ENCODE measurements at regions not wholly inside any gene's neighbourhood (a gene's known extent, or its start where the extent isn't known, plus 50 kb on each side); places are given as distances from the start of the nearest gene placed in this dataset.

DNA sequence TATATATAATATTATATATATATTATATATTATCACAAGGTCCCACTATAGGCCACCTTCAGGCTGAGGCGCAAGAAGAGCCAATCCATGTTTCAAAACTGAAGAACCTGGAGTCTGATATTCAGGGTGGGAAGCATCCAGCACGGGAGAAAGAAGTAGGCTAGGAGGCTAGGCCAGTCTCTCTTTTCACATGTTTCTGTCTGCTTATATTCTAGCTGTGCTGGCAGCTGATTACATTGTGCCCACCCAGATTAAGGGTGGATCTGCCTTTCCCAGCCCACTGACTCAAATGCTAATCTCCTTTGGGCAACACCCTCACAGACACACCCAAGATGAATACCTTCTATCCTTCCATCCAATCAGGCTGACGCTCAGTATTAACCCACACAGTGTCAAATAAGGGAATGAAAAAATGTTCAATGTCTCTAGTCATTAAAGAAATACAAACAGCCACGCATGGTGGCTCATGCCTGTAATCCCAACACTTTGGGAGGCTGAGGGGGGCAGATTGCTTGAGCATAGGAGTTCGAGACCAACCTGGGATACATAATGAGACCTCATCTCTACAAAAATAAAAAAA lies 135.4 kb upstream of the PCBD1 start:
- DNase-seq (ENCODE audit: low read depth) = no peak

DNA sequence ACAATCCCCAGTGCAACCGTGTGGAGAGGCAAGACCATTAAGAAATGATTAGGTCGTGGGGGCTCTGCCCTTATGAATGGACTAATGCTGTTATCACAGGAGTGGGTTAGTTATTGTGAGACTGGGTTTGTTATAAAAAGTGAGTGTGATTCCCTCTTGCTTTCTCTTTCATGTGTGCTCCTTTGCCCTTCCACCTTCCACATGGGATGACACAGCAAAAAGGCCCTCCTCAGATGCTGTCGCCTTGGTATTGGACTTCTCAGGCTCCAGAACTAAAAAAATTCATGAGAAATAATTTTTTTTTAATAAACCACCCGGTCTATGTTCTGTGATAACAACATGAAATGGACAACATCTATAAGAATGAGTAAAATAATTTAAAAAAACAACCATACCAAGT lies 136.1 kb upstream of the PCBD1 start:
- DNase-seq (ENCODE audit: low read depth) = no peak

DNA sequence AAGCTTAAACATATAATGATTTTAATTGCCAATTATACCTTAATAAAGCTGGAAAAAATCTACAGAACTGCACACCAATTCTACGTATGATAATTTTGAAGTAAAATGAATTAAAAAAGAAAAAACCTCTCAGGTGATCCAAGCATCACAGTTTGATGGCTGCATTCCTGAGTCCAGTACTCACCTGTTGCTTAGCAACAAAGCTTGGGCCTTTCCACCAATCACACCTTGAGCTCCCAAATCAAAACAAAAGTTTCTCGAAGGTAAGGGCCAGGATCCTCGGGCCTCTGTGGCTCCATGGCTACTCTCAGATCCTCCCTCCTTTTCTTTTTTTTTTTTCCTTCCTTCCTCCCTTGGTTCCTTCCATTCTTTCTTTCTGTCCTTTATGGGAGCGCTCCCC lies 137.2 kb upstream of the PCBD1 start:
- DNase-seq (ENCODE audit: low read depth) = no peak

DNA sequence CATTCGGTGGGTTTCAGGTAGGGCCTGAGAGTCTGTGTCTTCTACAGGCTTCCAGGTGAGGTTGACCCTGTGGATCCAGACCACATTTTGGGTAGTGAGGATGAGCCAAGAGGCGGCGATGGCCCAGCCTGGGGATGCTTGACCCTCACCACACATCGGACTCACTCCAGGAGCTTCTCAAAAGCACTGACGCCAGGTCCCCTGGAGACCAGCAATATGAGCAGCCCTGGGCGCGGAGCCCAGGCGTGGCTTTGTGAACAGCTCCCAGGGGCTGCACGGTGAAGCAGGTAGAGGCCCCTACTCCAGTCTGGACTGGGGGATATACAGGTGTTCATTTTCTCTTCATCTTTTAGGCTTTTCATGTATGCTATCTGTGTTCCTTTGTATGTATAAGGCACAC lies 139.7 kb upstream of the PCBD1 start:
- DNase-seq (ENCODE audit: low read depth) = no peak

DNA sequence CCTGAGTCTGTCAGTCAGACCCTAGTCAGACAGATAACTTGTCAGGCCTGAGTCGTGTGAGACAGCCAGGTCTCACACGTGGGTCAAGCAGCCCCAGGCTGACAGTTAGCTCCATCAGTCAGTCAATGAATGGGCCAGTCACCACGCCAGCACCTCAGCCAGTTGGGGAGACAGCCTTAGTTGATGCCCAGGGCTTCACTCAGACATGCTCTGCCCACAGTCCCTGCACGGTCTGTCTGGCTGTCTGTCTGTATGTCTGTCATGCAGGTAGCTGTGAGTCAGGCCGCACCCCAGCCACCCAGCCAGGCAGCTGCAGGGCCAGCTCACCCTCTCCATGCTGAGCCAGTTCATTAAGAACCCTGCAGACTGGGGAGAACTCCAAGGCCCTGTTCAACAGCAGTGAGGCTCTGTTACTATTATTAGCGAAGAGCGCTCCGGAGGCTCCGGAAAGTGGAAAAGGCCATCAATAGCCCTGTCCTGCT lies 141.1 kb upstream of the PCBD1 start:
- DNase-seq (ENCODE audit: low read depth) = no peak

DNA sequence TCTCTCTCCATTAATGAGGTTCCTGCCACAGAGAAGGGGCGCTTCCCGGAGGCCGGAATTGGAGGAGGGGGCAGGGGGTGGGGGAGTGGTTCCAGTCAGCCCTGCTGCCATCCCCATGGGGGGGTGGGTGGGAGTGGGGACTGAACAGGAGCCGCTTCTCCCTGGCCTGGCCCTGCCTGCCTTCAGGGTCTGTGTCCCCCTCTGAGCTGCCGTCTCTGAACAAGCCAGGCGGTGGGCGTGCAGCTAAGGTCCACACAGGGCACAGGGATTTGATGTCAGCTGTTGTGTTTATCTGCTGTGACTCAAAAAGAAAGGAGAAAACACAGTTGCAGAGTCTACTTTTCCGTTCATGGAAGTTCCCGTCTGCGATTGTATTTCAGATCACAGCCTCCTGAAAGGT lies 141.5 kb upstream of the PCBD1 start:
- no peak for DNase-seq (ENCODE audit: low read depth)

DNA sequence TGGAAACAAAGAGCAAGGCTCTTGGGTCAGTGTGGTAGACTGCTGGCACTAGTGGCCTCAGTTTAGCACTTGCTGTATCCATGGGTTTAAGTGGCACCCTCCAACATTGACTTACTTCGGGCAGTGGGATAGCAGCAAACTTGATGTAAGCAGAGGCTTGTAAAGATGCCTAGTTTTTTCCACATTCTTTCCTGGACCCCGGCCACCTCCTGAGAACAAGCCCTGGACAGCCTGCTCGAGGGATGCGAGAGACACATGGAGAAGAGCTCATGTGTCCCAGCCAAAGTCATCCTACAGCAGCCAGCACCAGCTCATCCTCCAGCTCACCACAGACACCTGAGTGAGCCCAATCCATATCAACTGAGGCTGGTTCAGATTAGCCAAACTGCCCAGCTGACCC lies 142.7 kb upstream of the PCBD1 start:
- DNase-seq (ENCODE audit: low read depth) = no peak

DNA sequence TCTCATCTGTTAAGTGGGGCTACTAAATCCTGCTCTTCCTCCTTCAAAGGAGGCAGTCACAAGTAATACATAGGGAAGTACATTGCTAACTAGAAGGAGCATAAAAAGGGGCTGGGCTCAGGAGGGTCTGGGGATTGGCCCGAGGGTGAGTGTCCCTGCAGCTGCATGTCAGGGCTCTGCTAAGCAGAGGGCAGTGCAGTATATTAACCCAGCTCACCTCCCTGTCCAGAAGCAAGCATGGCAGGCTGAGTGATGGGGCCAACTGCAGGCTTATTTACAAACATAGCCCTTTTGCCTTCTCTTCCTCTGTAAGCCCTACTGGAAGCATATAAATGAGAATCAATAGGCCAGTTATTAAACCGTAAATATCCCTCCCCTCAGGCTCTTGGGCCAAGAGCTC lies 143.2 kb upstream of the PCBD1 start:
- no peak for DNase-seq (ENCODE audit: low read depth)

DNA sequence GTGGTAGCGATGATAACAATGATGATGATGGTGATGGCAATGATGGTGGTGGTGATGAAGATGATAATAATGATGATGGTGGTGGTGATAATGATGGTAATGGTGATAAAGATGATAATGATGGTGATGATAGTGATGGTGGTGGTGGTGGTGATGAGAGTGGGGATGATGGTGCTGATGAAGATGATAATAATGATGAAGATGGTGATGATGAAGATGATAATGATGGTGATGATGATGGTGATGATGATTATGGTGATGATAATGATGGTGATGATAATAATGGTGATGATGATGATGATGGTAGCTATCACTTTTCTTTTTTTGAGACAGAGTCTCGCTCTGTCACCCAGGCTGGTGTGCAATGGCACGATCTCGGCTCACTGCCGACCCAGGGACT lies 144.5 kb upstream of the PCBD1 start:
- no peak for DNase-seq (ENCODE audit: low read depth)

DNA sequence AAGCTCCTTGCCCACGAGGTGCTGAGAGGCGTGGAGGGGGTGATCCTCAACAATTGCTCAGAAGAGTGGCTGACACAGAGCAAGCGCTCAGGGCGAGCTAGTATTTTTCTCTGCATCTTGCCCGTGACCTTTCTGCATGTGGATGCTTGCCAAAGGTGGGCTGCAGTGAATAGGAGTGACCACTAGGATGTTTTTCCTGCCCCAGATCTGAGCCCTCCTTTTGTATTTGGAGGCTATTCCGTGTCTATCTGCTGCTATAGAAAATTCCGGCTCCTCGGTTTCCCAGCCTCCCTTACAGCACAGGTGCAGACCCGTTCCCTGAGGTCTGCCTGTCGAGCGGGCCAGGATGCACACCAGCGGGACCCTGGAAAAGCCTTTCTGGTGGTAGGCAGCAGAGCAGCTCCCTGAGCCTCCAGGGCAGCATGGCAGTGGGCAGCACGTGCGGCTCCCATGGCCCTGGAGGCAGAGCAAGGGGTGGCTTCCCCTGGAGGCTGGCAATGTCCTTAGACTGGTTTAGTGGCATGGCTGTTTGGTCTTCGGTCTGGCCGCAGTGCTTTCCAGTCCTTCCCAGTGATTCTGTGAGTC lies 145.1 kb upstream of the PCBD1 start:
- no peak for DNase-seq (ENCODE audit: low read depth)

DNA sequence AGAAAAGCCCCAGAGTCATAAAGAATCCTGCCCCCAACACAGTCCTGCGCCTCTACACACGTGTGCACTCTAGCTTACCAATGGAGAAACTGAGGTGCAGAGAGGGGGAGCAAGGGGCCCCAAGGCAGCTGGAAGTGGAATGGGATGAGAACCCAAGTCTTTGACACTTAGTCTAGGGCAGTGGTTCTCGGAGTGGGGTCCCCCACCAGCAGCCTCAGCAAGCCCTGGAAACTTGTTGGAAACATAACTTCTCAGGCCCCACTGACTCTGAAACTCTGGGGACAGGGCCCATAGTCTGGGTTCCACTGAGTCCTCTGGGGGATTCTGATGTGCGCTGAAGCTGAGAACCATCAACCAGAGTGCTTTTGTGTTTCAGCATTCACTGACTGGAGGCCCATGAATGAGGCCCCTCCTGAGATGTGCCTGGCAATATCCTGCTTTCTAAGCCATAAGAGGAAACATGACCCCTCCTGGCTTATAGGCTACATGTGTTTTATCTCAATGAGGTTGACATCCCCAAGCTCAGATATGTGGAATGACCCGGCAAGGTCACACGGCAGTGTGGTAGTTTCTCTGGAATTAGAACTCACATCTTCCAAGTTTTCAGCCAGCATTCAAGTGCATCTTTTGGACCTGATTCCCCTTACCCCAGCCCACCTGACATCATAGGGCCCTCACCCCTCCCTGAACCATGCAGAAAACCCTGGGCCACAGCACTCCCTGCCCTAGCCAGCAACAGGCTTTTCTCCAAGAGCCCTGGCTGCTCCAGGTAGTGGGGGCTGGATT lies 147.3 kb upstream of the PCBD1 start:
- DNase-seq (ENCODE audit: low read depth) = no peak

DNA sequence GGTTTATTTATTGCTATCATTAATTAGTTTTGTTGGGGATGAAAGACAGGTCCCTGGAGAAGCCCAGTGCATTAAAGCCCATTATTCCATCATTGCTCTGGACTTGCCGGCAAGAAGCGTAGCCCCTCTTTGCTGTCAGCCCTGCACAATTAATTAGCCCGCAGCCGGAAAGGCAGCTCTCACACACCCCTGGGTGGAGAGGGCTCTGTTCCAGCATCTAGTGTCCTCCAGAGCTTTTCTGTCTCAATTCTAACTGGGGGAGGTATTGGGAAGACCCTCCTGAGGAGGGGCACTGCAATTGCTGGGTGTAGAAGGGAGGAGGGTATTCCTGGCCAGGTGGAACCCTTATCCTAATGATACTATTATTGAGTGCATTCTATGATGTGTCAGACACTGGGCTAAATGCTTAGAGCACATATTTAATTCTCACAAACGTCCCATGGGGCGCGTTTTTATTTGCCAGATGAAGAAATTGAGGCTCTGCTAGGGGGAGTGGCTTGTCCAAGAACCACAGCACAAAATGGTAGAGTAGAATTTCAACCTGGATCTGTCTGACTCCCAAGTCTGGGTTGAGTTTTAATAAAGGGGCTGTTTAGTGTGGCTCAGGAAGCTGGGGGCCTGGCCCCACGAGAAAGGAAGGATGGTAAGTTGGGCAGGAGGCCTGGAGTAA lies 148.1 kb upstream of the PCBD1 start:
- no peak for DNase-seq (ENCODE audit: low read depth)

DNA sequence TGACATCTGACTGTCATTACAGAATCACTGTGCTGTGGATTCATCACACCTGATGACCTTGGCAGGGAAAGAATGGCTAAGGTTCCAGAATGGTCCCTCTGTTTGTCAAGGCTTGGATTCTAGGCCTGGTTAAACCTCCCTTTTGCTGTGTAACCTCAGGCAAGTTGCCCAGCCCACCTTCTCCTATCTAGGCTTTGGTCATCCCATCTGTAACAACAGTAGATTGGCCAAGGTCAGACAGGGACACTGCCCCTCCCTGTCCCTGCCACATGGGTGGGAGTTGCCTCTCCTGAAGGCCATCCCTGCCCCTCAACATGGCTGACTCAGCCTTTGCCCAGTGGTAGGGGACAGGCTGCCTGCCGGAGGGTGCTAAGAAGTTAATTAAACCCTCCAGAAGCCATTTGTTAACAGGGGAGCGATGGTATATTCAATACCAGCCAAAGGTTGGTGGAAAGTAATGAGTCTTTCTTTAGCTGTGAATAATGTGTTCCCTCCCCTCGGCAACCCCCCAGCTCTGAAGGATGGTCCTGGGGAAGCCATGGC lies 149.8 kb upstream of the PCBD1 start:
- DNase-seq (ENCODE audit: low read depth) = no peak

DNA sequence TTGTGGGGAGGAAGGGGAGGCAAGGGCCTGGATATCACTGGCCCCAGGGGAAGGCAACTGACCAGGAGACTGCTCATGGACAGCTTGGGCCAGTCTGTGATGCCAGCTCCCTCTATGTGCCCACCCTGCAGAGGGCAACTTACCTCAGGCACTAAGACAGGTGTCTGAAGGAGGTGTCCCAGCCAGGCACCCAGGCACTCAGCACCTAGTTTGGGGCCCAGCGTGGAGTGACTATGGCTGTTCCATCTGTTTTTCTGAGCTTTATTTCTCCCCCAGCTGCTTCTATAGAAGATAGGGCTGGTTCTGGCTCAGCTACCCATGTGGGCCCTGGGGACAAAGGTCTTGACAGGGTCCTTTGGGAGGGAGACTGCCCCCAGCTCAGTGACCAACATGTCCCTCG lies 150.6 kb upstream of the PCBD1 start:
- DNase-seq (ENCODE audit: low read depth) = no peak

DNA sequence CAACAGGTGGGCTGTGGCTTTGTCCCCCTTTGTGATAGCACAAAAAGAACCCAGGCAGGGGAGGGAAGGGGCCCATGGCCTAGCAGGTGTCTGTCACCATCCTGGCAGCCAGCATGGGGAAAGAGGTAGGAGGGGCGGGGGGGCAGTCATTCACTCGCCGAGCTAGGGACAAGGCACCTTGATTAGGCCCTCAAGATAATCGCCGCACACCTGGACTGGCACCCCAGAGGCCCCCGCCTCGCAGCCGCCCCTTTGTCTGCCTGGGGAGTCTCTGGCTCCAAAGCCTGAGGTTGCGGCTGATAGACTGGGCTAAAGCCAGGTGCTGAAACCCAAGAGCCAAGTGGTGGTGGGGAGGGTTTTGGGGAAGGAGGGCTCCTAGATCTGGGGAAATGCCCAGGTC lies 151.2 kb upstream of the PCBD1 start:
- DNase-seq (ENCODE audit: low read depth) = no peak

DNA sequence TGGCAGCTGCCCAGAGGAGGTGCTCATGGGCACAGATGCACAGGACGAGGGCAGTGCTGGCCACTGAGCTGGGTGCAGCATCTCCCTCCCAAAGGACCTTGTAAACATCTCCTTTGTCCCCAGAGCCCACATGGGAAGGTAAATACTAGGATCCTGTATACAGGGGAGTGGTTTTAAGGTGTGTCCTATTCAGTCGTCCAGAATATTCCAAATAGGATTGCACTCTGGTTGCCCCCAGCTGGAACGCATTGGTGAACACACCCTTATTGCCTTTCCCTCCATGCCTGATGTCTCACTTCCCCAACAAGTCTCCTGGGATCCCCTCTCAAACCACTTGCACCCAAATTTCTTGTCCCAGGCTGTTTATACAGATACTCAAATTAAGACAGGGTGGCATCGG lies 152.0 kb upstream of the PCBD1 start:
- no peak for DNase-seq (ENCODE audit: low read depth)

DNA sequence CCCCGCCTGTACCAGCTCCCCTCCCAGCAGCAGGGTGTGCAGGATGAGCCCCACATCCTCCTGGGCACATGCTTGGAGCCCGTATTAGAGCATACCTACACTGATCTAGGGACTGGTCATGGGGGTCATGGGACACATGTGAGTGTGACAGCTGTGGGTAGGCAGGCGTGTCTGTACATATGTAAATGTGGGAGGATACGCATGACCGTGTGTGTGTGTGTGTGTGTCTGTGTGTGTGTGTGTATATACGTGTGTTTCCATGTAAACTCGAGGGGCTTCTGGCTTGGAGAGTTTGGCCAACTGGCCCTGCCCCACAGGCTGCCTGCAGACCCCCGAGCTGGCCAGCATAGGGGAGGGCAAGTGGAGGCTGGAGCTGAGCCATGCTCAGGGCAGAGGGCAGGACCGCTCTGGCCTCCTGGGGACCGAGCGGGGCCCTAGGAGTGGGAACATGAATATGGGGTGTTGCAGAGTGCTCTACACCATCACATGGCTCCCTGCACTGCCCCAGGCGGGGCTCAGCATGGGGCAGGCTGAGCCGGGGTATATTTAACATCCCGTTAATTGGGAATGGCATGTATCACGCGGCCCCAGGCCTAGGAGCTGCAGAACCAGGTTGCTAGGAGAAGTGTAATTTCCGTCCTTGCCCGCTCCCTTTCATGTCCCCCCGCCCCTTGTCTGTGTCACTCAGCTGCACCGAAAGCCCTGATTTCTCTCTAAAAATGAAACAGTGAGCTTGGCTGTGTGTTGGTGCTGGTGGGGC lies 152.7 kb upstream of the PCBD1 start:
- no peak for DNase-seq (ENCODE audit: low read depth)

DNA sequence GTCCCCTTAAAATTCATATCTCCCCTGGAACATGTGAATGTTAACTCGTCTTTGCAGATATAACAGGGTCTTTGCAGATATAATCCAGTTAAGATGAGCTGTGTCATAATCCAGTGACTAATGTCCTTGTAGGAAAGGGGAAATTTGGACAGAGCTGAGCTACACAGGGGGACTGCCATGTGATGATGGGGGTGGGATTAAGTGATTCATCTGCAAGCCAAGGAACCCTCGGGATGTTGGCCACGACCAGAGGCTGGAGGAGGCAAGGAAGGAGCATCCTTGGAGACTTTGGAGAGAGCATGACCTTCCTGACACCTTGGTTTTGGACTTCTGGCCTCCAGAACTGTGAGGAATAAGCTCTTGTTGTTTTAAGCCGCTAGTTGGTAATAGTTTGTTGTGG lies 153.9 kb upstream of the PCBD1 start:
- DNase-seq (ENCODE audit: low read depth) = no peak

DNA sequence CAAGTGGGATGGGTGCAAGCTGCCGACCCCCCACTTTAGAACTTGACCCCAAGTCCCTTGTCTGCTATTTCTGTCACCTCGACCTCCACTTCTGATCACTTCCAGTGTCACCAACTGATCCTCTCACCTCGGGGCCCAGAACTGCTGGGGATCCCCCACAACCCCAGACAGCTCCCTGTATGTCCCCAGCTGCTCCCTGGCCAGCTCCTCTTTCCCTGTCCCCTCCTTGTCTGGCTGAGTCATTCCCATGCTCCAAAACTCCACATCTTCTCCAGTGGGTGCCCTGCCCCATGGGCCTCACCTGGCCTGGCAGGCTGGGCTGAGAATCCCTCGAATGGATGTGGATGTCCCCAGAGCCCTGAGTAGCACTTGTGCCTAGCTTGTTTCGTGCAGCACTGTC lies 154.3 kb upstream of the PCBD1 start:
- no peak for DNase-seq (ENCODE audit: low read depth)

DNA sequence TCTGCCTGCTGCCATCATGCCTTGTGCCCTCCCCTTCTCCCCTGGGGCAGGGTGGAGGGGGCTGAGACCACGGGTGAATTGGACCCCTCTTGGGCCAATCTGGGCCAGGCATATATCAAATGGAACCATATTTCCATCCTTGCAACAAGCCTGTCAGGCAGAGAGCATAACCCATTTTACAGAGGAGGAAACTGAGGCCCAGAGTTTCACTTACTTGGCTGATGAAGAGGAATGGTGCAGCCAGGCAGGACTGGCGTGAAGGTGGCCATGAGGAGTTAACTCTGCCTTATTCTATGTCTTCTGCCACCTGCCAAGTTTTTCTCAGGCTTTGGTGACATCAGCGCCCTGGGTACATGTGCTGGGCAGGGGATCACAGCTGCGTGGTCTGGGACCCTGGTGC lies 155.5 kb upstream of the PCBD1 start:
- no peak for DNase-seq (ENCODE audit: low read depth)

DNA sequence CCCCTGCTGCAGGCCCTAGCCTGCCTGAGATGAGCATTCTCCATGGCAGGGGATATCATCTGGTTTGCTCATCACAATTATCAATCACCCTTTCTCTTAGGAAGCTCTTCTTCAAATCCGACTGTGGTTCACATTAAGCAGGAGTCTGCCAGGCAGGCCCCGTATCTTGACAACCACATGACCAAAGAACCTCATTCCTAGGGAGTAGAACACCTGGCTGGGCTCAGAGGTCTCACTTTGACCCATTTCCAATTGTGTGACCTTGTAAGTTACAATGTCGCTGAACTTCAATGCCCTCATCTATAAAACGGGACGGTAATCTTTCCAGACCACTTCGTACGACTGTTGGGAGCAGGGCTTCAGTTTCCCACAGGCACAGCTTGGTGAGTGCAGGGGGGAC lies 156.4 kb upstream of the PCBD1 start:
- no peak for DNase-seq (ENCODE audit: low read depth)

DNA sequence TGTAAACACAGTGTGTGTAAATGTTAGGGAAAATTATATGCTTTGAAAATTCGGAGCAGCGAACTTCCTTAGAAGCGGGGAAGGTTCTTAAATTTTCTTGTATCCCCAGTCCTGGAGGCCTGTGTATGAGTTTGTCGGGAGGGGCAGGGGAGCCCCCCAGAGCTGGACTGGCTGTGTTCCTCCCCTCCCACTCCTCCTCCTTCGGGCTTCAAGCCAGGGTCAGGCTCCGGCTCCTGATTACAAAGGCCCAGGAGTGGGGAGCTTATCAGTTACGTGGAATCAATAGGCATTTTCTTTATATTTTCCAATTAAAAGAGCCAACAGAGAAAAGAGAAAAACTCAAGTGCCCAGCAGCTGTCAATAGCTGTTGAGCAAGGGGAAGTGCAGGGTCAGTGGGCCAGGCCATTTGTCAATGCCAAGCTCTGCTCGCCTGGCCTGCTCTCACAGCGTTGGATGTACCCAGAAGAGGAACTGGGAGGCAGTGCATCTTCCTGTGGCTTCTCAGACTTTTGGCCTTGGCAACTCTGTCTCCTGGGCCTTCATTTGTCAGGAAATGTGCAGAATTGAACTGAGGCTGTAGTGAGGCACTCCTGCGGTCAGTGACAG lies 156.9 kb upstream of the PCBD1 start:
- DNase-seq (ENCODE audit: low read depth) = no peak
